ENCODE measurements at regions not wholly inside any gene's neighbourhood (a gene's known extent, or its start where the extent isn't known, plus 50 kb on each side); places are given as distances from the start of the nearest gene placed in this dataset.

DNA sequence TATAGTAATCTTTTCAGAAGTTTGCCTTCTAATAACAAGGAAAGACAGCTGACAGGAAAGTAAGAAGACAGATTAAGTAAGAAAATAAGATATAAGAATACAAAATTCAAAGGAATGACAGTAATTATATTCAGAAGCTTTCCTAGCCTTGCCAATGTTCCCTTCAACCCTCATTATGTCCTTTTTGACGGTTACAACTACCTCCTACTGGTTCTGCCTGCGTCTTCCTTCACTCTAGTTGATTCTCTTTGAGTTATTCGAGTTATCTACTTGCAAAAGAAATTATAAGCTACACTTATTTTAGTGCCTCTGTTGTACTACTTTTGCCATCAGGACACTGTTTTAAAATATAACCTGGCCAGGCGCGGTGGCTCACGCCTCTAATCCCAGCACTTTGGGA, 218.9 kb upstream of the GYPC start:
- no peak for DNase-seq

DNA sequence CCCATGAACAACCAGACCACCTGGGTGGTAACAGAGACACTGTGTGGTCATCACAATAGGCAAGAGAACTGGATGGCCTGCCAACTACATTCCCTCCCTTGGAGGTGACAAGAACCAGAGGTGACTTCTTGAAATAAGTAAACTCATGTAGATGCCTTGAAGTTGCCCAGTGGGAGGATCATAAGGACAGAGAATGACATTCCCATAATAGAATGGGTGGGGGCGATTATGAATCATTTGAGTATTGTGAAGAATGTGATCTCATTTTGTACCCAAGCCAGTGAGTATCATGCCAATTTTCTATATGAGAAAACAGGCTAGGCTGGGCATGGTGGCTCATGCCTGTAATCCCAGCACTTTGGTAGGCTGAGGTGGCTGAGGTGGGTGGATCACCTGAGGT, 211.4 kb upstream of the GYPC start:
- DNase-seq: no peak

DNA sequence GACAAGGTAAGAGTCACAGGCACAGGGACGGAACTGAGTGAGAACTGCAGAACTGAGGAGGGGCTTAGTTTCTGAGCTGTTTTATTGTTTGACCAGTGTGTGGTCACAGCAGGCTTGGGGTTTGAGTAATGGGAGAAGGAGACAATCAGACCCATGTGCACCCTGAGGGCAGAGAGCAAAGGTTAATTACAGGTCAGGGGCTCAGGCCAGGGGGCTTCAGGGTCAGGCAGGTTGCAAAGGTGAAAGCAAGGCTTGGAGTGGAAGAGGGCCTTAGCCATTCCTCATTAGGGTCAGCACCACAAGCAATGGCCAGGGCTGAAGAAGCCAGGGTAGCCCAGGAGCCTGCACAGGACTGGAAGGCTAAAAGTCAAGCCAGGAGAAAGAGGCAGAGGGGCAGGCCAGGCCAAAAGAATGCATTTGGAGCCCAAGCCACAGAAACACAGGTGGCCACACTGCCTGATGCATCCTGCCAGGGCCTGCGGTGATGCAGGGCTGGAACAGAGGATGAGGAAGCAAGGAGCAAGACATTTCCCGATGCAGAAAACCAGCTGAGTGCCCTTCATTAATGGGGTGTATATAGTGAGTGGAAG, 209.8 kb upstream of the GYPC start:
- no peak for DNase-seq

DNA sequence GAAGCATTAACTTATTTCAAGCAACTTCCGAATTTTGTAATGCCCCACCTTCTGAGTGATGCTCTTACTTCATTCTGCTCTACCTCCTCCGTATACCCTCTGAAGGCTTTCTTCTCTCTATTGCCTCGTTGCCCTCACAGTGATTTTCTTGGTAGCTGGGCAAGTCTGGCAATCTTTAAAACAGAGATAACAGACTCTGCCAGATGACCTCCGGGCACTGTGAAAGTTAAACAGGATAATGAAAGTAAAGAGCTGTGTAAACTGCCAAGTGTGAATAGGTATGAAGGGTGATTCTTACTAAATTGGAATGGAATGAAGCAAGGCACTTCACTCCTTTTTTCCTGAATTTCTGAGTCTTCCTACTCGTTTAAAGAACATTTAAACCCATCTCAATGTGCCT, 207.3 kb upstream of the GYPC start:
- no peak for DNase-seq

DNA sequence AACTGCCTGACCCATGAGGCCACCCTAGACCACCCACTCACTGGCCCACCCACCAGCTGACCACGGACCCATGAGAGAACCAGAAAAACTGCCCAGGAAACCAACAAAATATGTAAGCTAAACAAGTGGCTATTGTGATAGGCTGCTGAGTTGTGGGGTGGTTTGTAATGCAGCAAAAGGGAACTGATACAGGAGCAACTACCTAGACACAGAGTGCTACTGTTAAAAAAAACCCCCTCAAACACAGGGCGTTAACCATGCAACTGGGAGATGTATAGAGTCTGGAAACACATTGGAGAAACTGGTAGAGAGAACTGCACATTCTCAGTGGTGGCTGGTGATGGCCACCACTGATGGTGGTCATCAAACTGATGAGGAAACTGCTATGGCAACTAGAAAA, 206.3 kb upstream of the GYPC start:
- DNase-seq: no peak

DNA sequence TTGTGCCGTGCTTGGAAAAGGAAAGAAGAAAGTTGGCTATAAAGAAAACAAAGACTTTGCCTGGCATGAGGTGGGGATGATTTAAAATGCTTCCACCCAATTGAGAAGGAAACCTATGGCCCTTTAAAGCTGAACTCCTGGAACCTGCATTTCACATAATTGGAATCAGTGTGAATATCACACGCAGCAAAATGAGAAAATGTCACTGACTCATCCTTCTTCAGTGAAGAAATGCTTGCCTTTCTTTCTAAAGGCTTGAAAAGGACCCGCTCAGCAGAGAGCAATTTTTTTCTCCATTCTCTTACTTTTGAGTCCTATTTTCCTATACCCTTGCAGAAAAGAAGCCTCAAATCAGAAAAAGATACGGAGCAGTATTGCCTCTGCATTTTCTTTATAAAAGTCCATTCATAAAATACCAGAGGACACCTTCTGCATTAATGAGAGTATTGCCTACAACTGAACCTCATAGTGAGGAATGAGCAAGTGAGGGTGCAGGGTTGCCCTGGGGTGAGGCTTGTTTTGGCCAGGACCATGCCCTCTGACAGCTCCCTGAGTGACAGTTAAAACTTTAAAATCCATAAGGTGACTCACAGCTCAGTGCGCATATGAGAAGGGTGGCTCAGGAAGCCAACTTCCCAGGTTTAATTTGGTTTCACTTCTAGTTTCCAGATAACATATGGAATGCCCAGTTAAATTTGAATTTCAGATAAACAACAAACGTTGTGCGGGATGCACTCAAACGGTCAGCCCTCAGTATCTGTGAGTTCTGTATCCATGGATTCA, 191.9 kb upstream of the GYPC start:
- DNase-seq: no peak

DNA sequence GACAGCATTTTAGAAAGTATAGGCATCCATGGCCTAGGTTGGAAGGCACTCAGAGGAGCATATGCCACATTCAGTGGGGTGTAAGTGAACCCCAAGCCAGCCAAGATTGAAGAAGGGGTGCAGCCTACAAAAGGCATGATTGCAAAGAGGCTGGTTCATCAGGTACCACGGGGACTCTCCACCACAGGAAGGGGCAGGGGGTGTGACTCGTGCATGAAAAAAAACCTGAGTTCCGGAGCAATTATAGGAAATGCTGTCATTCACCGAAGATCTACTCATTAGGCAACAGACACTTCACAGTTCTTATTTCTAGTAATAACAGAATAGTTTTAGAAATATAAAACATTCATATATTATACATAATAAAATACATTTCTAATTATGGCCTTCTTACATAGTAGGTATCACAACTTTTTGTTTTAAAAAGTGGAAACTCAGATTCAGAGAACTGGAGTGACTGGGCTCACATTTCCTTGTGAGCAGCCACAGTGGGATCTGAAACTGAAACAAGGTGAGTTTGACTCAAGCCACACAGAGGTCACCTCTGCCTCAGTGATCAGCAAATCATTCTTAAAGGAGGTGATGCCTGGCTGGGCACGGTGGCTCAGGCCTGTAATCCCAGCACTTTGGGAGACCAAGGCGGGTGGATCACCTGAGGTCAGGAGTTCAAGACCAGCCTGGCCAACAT, 188.4 kb upstream of the GYPC start:
- DNase-seq: no peak

DNA sequence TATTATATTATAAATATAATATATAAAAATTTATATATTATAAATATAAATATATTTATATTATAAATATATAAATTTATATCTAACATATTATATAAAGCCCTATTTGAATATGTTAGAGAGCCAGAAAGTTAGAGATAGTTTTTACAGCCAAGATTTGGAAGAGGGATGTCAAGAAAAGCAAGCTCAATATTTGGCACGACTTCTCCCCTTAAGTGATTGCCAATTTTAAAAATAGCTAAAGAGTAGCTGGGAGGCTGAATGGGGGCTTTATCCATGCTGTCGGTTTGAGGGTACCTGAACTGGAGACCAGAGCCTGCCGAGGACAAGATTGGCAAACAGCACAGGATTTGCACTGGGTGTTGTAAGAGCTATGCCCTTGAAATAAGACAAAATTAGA, 180.9 kb upstream of the GYPC start:
- DNase-seq: no peak

DNA sequence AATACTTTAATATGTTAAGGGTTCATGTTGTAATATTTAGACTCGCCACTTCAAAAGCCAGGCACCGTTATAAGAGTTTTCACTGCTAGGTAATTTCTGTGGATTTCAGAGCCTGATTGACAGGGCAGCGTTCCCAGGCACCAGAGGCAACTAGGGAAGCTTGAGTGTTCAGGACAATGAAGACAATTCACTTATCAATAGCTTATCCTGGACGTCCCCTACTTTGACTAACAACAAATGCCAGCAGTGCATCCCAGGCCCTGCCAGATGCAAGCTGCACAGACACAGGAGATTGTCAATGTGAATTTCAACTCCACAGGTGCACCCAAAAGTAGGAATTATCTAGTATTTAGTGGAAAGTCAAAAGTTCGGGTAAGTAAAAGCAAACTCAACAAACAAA, 179.3 kb upstream of the GYPC start:
- DNase-seq: no peak

DNA sequence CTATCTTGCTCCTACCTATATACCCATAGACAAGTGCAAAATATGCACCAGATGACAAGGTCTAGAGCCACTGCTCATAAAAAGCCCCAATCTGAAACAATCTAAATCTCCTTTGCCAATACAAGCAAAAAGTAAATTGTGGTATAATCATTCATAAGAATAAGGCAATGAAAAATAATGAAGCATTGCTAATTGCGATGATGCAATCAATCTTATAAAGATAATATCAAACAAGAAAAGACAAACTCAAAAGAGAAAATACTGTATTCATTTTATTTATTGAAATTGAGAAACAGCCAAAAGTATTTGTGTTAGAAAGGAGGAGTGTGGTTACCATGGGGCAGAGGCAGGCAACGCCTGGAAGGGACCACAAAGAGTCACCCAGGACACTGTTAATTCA, 175.9 kb upstream of the GYPC start:
- DNase-seq: no peak

DNA sequence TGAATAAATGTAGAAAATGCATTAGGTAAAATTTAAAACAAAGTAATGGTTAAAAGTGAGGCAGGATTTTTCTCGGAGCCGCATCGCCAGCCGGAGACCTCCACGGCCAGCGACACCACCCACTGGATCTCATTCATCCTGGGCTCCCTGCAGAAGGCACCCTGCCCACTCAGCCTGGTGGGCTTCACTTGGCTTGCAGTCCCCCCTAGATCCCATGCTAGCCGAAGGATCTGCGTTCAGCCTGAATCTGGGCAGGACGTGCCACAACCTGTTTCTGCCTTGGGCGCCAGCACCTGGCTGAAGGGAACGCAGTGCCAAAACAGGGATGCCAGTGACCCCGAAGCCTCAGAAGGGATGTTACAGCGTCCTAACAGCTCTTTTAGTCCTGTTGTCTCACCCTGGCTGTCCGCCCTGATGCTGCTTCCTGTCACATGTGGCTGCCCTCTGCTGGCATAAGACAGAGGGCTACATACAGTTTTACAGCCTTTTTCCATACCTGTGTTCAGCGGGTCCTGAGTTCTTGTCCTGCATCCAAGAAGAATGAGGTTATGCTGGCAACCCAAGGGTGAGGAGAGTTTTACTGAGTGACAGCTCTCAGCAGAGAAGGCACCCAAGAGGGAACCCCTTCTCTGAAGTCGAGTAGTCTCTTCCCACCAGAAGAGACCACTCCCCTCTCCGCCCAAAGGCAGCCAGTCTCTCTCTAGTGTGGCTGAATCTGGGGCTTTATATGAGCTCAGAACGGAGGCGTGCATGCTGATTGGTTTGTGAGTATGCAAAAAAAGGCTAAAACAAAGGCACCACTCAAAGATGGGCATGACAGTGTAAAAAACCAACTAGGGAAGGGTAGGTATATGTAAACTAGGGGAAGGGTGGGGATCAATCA, 173.1 kb upstream of the GYPC start:
- DNase-seq: no peak

DNA sequence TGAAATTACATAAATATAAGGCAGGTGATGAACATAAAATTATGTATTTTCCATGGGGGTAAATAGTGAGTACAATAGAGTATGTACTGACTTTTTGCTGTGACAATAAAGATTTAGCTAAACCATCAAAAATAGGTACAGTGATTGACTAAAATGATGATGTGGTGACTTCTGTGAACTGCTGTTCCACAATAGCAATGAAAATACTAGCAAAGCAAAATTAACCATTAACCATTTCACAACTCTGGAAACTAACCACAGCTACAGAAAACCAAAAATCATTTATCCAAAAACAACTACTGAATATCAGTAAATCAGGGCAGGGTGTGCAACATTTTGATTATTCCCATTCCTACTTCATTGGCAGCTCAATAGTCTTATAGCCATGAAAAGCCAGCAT, 161.4 kb upstream of the GYPC start:
- DNase-seq: no peak

DNA sequence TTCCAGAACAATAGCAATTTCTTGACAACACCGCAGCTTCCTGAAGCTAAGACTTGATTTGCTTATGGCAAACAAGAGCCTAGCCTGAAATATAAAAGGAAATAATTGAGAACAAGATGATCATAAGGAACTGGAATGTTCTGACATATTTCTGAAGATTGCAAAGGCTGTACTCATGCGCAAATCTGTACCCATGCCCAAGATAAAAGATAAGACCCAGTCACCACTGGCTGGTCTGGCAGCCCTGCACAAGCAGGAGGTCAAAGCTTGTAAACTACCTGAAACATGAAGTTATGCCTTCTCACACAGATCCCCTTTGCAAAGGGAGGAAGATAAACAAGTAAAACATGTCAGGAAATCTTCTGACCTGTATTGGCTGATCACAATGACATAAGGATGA, 160.8 kb upstream of the GYPC start:
- no peak for DNase-seq

DNA sequence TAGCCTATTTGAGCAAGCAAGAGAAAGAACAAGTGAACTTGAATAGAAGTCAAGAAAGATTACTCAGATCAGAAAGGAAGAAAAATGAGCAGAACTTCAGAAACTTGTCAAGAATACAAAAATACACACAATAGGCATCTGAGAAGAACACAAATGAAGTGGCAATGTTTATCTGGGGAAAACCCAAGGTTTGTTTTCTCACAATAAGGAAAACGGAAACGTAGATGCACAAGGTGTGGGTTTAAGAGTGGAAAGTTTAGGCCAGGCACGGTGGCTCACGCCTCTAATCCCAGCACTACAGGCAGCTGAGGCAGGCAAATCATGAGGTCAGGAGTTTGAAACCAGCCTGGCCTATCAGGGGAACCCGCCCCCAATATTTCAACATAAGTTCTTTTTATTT, 159.5 kb upstream of the GYPC start:
- no peak for DNase-seq

DNA sequence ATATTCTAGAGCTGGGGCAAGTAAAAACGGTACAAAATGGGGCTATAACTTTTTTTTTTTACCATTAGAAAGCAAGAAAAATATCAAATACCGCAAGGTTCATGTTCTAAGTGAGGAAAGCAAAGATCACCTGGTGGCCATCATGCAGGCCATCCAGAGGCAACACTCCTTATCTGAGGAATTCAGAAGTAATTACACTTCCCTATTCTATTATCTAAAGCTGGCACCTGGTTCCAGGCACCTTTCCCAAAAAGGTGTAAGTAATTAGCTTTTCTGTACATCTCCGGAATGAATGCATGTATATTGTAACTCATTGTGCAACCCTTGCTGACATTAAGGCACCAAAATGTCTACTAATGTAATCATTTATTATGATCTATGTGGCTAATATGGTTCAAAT, 152.5 kb upstream of the GYPC start:
- DNase-seq: no peak

DNA sequence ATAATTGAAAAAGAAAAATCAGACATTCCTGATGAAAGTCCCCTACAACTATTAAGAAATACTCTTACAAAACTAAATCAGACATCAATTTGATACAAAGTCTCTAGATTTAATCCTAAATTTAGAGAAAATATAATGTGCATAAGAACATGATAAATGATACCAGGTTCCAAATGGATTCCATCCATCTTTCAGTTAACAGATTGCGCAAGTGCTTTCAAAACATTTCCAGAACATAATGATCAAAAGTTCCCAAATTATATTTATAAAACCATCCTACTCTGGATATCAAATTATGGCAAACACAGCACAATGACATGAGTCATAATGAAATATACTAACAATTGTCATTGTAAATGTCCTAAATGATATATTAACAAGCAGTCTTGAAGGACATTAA, 151.0 kb upstream of the GYPC start:
- DNase-seq: no peak

DNA sequence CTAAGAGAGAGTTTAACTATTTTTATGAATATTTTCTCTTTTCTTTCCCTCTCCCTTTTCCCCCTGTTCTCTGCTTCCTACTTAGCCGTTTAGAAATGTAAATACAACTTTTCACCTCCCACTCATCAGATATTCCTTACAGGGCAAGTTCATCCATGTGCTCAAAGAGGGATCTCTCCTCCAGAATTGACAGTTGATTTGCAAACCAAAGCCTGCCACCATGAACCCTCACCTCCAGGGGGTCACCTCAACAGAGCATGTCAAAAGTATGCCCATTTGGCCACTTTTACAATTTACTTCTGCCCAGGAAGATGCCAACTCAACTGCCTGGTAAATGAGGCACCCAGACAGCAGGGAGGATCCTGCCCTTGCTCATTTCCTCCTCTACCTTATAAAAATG, 149.2 kb upstream of the GYPC start:
- DNase-seq: no peak

DNA sequence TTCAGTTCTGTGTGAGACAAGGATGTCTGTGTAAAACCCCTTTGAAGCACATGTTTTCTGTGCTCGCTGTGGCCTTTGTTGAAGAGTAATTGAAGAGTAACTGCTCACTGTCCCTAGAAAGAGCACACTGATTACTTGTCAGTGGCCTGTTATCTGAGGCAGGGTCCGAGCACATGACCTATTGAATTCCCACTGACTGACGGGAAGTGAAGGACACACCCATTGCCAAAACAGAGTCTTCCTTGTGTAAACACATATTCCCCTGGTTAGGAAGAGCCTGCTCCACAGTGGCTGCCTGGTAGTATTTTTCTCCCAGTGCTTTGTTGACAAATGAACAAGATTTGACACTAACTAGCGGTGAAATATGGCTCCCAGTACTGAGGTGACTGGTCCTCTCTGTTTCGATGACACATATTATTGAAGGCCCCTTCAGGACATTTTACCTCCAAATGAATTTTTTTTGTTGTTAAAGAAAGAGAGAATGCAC, 148.5 kb upstream of the GYPC start:
- no peak for DNase-seq

DNA sequence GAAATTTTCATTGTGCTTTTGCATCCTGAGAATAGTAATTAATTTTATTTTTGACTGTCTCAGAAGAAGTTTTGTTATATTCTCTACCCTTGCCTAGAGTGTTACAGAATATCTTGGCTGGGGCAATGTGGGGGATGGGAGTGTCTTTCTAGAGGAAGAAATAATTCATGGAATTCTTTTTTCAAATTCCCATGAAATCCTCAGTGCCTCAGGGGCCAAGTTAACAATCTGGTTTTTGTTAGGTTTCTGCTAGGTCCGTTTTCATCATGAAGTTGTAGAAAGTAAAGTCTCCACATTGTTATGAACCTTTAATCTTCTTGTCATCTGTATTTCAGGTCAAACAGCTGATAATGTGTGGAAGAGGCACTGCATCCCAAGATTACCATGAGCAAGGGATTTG, 145.6 kb upstream of the GYPC start:
- DNase-seq: no peak

DNA sequence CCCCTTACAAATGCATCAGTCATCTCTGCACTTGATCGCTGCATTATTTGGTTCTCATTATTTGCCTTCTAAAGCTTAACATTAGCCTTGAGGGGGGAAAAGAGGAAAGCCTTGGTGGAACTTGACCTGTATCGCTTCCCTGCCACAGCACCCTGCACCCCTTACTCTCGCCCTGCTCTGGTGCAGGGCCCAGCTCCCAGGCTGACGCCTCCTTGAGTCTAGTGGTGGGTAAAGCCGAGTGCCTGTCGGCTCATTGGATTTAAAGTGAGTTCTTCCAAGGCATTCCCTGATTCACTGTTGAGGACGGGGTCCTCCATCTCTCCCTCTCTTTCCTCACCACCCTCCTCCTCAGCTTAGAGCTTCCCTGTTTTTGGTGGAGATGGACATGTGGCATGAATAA, 145.0 kb upstream of the GYPC start:
- DNase-seq: no peak

DNA sequence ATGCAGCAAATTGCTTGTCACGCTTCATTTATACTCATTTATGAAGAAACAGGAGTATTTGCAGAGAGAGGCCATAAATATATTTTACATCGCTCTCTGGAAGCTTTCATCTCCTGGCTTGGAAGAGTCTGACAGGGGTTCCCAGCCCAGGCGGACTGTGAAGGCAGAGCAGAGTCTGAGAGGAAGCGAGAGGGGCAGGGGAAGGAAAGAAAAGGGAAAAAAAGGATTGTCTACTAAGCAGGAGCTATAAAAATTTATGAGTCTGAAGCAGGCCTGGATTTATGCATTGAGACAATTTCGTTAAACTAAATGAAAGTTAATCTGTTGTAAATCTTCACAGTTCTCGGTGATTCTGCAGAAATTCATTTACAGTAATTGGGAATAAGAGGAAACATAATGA, 143.9 kb upstream of the GYPC start:
- no peak for DNase-seq

DNA sequence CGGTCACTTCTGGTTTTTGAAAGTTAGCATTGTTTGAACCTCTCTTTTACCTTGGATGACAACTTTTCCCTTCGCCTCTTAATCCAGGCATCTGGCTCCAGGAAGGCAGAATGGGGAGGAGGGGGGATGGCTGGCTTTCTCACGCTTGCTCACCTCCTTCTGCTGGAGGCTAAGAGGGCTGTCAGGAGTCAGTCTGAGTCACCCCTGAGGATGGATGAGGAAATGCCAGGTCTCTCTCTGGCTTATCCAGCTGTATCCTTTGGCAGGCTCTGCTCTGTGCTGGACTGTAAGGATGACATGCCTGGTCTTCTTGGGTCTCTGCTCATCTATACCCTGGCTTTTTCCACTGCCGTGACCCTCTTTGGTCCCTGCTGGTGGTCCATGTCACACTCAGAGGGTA, 142.9 kb upstream of the GYPC start:
- DNase-seq: no peak

DNA sequence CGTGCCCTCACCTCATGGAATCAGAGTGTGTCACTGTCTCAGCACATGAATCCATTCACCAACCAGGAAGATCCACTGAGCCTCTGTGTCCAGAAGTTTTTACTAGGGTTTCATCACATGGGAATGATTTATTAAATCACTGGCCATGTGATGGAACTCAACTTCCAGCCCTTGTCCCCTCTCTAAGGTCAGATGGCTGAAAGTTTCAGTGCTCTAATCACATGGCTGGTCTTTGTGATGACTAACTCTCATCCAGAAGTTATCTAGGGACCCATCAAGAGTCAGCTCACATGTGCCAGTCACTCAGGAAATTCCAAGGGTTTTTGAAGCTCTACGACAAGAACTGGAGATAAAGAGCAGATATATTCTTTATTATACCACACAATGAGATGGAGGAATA, 140.5 kb upstream of the GYPC start:
- no peak for DNase-seq

Measured in NCI-H2081 treated with DMSO at 0.1 percent for 48 hours (cell line).